ENCODE measurements at regions not wholly inside any gene's neighbourhood (a gene's known extent, or its start where the extent isn't known, plus 50 kb on each side); places are given as distances from the start of the nearest gene placed in this dataset. TPM values are rescaled to one million over a fixed set of nuclear protein-coding genes. Genes with fewer than 3 reads are reported as not detected.

GRCh38 chr10:7467031-7467667, 56.3 kb upstream of the SFMBT2 start:
- no peaks in the 10 kb centered on the region for H3K27me3 ChIP-seq
- 65 to 75% methylated on average over 7 of the region's 7 CpGs for WGBS, 2 donors
- no peaks in the 10 kb centered on the region for H3K36me3 ChIP-seq
- no peak for TF ChIP-seq CTCF (IDR thresholded peaks at IDR 0.05)
- DNase-seq (ENCODE audit: low spot score in 2 of 2): no peak
- H3K9me3 ChIP-seq: no peaks in the 10 kb centered on the region
- no peak overlapping the region for H3K27ac ChIP-seq
- H3K4me3 ChIP-seq: no peak overlapping the region
- peaks cover 0 to 6% (median 2%) of the 10 kb centered on the region in 4 donors for H3K4me1 ChIP-seq

- Histone ChIP-seq H3K27ac (no peak overlapping the region), H3K27me3 (no peaks in the 10 kb centered on the region), H3K9me3 (no peaks in the 10 kb centered on the region), H3K36me3 (no peaks in the 10 kb centered on the region), H3K4me1 (no peaks in the 10 kb centered on the region), H3K4me3 (no peak overlapping the region)
- TF ChIP-seq POLR2A (IDR thresholded peaks at IDR 0.05) (no peak), EP300 (IDR thresholded peaks at IDR 0.05) (peak in 1 of 2 donors; percentile 28)
- 64 to 69% methylated on average over 8 of the region's 8 CpGs for WGBS, 2 donors
- DNase-seq (ENCODE audit: low spot score in 2 of 2): no peak
These were observed 53.9 kb upstream of the SFMBT2 start for GRCh38 chr10:7464691-7465090.

Small RNAs in the stretch of these regions (small RNA-seq; reads per million reads assigned to genes)
- not detected for gene RNU6-535P

Data from tibial nerve (tissue), 4 donors.